HFFc6 (cell line): ENCODE measurements at regions not wholly inside any gene's neighbourhood (a gene's known extent, or its start where the extent isn't known, plus 50 kb on each side); places are given as distances from the start of the nearest gene placed in this dataset.
"Not testable (repeated sequence)": the region's sequence is repeated elsewhere in the genome, so short reads cannot be mapped to it uniquely, and the experiment has no call there.

Experiments
- DNase-seq: peaks from one replicate; pipeline ENCODE4 v3.0.0-alpha.2; 2018
- H3K27ac Mint-ChIP-seq: 2 replicates; pipeline ENCODE4 v1.8.0; 2020; ENCODE audit warnings: mild to moderate bottlenecking, mixed read lengths
- H3K27me3 Mint-ChIP-seq: 2 replicates; pipeline ENCODE4 v1.8.0; 2021; ENCODE audit warnings: mild to moderate bottlenecking, moderate library complexity, mixed read lengths; ENCODE audit not compliant: insufficient read depth
- H3K36me3 Mint-ChIP-seq: 2 replicates; pipeline ENCODE4 v1.8.0; 2021; ENCODE audit warnings: low read depth, mixed read lengths
- H3K4me1 Mint-ChIP-seq: 2 replicates; pipeline ENCODE4 v1.8.0; 2020; ENCODE audit warnings: low read depth, mixed read lengths
- H3K4me3 Mint-ChIP-seq: 2 replicates; pipeline ENCODE4 v1.8.0; 2020; ENCODE audit warnings: mild to moderate bottlenecking, moderate library complexity, mixed read lengths
- H3K9me3 Mint-ChIP-seq: 2 replicates; pipeline ENCODE4 v1.8.0; 2020; ENCODE audit warnings: mild to moderate bottlenecking, mixed read lengths
- TF ChIP-seq, protein P1 (sequence below): fragments of 200-600 bp; sonication (generic); IDR thresholded peaks from 2 replicates; pipeline ENCODE4 v1.5.0; 2021; ENCODE audit warnings: antibody characterized with exemption, mild to moderate bottlenecking

DNA sequence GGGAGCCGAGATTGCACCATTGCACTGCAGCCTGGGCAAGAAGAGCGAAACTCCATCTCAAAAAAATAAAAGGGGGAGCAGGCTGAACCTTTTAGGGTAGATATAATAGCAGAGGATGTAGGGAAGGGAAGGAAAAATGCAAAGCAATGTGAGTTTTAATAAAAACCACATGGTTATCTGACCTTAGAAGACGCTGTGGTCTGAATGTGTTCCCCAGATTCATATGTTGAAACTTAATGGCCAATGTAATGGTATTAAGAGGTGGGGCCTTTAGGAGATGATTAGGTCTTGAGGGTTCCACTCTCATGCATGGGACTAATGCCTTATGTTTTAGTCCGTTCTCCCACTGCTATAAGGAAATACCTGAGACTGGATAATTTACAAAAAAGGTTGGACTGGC is 114.1 kb upstream of the STX18 start:
- no peak overlapping the region for H3K4me3 Mint-ChIP-seq
- H3K36me3 Mint-ChIP-seq: peaks cover 10% of the 10 kb centered on the region
- peaks cover 54% of the 10 kb centered on the region for H3K4me1 Mint-ChIP-seq
- TF ChIP-seq, protein P1, sequence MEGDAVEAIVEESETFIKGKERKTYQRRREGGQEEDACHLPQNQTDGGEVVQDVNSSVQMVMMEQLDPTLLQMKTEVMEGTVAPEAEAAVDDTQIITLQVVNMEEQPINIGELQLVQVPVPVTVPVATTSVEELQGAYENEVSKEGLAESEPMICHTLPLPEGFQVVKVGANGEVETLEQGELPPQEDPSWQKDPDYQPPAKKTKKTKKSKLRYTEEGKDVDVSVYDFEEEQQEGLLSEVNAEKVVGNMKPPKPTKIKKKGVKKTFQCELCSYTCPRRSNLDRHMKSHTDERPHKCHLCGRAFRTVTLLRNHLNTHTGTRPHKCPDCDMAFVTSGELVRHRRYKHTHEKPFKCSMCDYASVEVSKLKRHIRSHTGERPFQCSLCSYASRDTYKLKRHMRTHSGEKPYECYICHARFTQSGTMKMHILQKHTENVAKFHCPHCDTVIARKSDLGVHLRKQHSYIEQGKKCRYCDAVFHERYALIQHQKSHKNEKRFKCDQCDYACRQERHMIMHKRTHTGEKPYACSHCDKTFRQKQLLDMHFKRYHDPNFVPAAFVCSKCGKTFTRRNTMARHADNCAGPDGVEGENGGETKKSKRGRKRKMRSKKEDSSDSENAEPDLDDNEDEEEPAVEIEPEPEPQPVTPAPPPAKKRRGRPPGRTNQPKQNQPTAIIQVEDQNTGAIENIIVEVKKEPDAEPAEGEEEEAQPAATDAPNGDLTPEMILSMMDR: no peak
- DNase-seq: no peak
- H3K9me3 Mint-ChIP-seq: peaks cover 9% of the 10 kb centered on the region
- H3K27me3 Mint-ChIP-seq: no peaks in the 10 kb centered on the region; the same call in 1 of the 2 replicates
- no peak overlapping the region for H3K27ac Mint-ChIP-seq

DNA sequence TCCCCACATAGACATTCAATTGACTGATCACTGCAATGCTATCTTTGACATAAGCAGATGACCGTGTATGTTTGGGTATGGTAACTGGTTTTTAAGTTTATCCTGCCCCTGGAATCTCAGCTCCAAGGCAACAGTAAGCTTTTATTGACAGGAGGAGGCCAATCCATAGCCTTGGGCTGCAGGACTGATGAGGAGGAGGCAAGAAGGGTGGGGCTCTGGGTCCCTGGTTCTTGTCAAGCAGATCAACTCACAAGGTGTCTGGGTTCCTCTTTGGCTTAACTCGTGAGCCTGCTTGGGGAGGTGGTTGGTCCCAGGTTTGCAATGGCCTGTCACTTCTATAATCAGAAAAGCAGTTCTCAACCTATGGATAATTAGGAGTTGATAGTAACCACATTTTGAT is 113.2 kb upstream of the STX18 start:
- Mint-ChIP-seq H3K9me3 (peaks cover 9% of the 10 kb centered on the region), H3K4me3 (no peak overlapping the region), H3K27ac (no peak overlapping the region), H3K4me1 (peaks cover 45% of the 10 kb centered on the region), H3K27me3 (no peaks in the 10 kb centered on the region; the same call in 1 of the 2 replicates), H3K36me3 (peaks cover 10% of the 10 kb centered on the region)
- TF ChIP-seq, protein P1: no peak
- DNase-seq: no peak

DNA sequence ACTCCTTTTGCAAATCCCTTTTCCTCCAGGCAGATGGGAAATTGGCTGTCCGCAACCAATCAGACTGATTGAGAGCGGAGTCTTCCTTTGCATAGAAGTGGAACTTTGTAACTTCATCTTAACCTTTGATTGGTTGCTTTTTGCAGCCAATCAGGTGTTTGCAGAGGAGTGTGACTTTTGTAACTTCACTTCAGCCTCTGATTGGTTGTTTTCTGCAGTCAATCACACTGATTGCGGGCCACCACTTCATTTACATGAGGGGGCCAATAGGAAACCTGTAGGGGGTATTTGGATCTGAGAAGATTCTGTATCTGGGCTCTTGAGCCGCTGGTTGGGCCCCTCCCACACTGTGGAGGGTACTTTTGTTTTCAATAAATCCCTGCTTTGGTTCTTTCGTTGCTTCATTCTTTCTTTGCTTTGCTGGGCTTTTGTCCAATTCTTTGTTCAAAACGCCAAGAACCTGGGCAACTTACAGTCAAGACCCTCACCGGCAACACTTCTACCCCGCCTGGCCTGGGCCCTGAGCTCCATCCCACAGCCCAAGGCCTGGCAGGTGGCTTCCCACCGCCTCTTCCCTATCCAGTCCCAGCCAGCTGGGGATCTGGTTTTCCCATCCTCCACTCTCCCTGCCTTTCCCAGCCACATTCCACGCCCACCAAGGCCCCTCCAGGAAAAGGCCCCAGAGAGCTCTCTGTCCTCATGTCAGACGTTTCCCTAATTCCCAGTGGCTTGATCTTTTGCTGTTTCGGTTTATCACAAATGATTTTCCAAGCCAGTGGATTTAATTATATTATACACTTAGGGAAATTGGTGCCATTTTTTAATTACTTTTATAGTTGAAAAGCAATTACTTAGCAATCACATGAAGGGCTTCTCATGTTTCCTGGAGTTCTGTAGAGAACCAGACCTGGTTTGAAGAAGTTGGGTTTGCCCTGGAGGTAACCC is 110.2 kb upstream of the STX18 start:
- Mint-ChIP-seq H3K27me3 (peaks cover 2% of the 10 kb centered on the region; the same call in 1 of the 2 replicates), H3K4me3 (no peak overlapping the region), H3K27ac (no peak overlapping the region), H3K4me1 (peaks cover 26% of the 10 kb centered on the region), H3K36me3 (peaks cover 4% of the 10 kb centered on the region), H3K9me3 (peaks cover 5% of the 10 kb centered on the region; the same call in 1 of the 2 replicates)
- DNase-seq: no peak
- TF ChIP-seq, protein P1: no peak

DNA sequence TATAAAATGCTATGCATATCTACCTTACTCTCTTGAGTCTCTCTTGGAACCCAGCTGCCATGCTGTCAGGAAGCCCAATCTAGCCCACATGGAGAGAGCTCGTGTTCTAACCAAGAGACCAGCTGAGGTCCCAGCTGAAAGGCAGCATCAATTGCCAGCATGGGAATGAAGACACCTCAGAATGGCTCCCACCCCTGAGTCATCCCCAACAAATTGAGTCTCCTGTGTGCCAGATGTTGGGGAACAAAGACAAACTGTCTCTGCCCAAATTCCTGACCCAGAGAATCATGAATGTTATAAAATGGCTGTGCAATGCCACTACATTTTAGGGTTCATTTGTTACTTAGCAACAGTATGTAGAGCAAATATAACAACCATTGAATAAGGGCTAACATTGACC is 105.2 kb upstream of the STX18 start:
- DNase-seq: peak; percentile 48
- TF ChIP-seq, protein P1: no peak
- Mint-ChIP-seq H3K4me3 (no peak overlapping the region), H3K27me3 (peaks cover 2% of the 10 kb centered on the region; the same call in 1 of the 2 replicates), H3K27ac (peak overlapping the region; percentile 62), H3K36me3 (peaks cover 9% of the 10 kb centered on the region; the same call in 1 of the 2 replicates), H3K9me3 (peaks cover 9% of the 10 kb centered on the region), H3K4me1 (peaks cover 8% of the 10 kb centered on the region)

DNA sequence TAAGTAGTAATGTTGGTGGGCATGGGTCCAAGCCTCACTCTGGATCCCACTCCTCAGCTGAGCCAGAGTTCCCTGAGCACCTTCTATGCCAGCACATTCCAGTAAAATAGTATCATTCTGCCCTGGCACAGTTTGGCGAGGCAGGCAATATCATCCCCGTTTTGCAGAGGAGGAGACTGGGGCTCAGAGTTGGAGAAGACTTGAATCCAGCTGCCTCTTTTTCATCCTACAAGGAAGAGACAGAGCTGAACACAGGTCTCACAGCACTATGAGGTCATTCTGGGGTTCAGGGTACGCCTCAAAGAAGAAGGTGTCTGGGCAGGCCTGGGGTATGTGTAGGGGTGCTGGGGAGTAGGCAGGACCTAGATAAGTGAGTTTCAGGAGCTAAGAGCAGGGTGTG is 103.9 kb upstream of the STX18 start:
- H3K4me3 Mint-ChIP-seq: no peak overlapping the region
- TF ChIP-seq, protein P1: no peak
- H3K9me3 Mint-ChIP-seq: peaks cover 9% of the 10 kb centered on the region
- peaks cover 2% of the 10 kb centered on the region for H3K27me3 Mint-ChIP-seq
- H3K36me3 Mint-ChIP-seq: peaks cover 9% of the 10 kb centered on the region; the same call in 1 of the 2 replicates
- no peak for DNase-seq
- peaks cover 8% of the 10 kb centered on the region for H3K4me1 Mint-ChIP-seq
- no peak overlapping the region for H3K27ac Mint-ChIP-seq

DNA sequence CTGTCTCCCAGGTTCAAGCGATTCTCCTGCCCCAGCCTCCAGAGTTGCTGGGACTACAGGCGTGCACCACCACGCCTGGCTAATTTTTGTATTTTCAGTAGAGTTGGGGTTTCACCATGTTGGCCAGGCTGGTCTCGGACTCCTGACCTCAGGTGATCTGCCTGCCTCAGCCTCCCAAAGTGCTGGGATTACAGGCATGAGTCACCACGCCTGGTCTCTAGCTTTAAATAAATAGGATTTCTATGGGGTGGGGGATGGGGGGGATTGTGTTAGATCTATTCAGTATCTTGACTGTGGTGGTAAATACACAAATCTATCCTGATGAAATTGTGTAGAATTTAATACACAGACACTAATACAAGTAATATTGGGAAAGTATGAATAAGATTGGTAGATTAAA is 102.4 kb upstream of the STX18 start:
- not testable (repeated sequence) for H3K4me1 Mint-ChIP-seq, H3K9me3 Mint-ChIP-seq, DNase-seq, H3K27ac Mint-ChIP-seq, H3K36me3 Mint-ChIP-seq, H3K4me3 Mint-ChIP-seq, H3K27me3 Mint-ChIP-seq

DNA sequence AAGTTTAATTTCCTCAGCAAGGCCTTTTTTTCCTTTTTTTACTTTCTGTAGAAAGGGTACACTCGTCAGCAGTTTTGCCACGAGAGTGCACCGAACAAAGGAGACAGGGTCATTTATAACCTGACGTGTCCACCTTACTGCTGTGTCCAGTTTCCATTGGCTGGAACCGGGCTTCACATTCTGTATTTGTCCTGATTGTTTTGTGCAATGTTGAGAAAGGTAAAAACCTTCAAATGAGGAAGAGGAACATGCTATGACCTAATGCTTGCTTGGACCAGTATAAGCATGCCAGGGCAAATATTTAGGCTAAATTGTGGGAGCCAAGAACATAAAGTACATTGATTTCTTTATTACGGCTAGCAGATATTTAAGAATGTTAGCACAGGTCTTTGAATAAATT is 101.9 kb upstream of the STX18 start:
- not testable (repeated sequence) for H3K4me3 Mint-ChIP-seq, H3K27ac Mint-ChIP-seq, DNase-seq, H3K4me1 Mint-ChIP-seq, H3K9me3 Mint-ChIP-seq, H3K36me3 Mint-ChIP-seq, H3K27me3 Mint-ChIP-seq
